Keratinocyte (primary cell): ENCODE measurements at regions not wholly inside any gene's neighbourhood (a gene's known extent, or its start where the extent isn't known, plus 50 kb on each side); places are given as distances from the start of the nearest gene placed in this dataset.

ENCODE experiments used
- EZH2 ChIP-seq: IDR thresholded peaks from one replicate; pipeline ENCODE4 v1.6.1; 2012; ENCODE audit warnings: inconsistent platforms, mild to moderate bottlenecking, low read length, moderate library complexity
- TF ChIP-seq, protein P1 (sequence below), 3 experiments: IDR thresholded peaks in 1 of 3; conservative IDR thresholded peaks in 1 of 3; optimal IDR thresholded peaks in 1 of 3; 2 replicates in 2 of 3; 3 replicates in 1 of 3; pipeline versions ENCODE3 to v1.5.1; 2011; ENCODE audit warnings: low read length in 3 of 3, mild to moderate bottlenecking in 3 of 3, moderate library complexity in 2 of 3, control low read depth in 1 of 3, inconsistent platforms in 1 of 3; ENCODE audit not compliant: insufficient read depth in 2 of 3; ENCODE audit errors: extremely low read depth in 1 of 3

DNA sequence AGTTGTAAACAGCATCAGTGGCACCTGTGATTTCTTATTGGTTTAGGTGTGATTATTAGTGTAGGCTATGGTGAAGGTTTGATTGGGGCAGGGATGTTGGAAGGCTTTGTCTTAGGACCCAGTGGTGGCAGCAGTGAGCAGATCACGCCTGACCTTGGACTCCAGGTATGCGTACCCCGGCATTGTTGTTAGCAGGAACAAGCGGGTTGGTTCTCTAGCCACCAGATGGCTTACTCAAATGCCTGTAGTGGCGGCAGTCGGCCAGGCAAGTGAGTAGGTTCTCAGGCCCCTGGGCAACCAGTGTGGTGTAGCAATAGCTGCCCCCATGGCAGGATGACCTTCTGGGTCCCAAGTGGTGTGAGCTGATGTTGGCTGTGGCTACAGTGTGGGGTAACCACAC, 558.3 kb downstream of the KCNJ3 start:
- TF ChIP-seq, protein P1, sequence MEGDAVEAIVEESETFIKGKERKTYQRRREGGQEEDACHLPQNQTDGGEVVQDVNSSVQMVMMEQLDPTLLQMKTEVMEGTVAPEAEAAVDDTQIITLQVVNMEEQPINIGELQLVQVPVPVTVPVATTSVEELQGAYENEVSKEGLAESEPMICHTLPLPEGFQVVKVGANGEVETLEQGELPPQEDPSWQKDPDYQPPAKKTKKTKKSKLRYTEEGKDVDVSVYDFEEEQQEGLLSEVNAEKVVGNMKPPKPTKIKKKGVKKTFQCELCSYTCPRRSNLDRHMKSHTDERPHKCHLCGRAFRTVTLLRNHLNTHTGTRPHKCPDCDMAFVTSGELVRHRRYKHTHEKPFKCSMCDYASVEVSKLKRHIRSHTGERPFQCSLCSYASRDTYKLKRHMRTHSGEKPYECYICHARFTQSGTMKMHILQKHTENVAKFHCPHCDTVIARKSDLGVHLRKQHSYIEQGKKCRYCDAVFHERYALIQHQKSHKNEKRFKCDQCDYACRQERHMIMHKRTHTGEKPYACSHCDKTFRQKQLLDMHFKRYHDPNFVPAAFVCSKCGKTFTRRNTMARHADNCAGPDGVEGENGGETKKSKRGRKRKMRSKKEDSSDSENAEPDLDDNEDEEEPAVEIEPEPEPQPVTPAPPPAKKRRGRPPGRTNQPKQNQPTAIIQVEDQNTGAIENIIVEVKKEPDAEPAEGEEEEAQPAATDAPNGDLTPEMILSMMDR (optimal IDR thresholded peaks at IDR 0.05 in 1 of 3, IDR thresholded peaks at IDR 0.05 in 1 of 3, conservative IDR thresholded peaks at IDR 0.05 in 1 of 3; ENCODE audit: extremely low read depth in 1 of 3, insufficient read depth in 2 of 3, low read length in 3 of 3): no peak
- TF ChIP-seq EZH2: no peak
